Smooth muscle cell (in vitro differentiated cells): ENCODE measurements at regions not wholly inside any gene's neighbourhood (a gene's known extent, or its start where the extent isn't known, plus 50 kb on each side); places are given as distances from the start of the nearest gene placed in this dataset.

Experiments used
- DNase-seq: peaks from one replicate; lab custom pipeline; 2025; ENCODE audit not compliant: unreplicated experiment; lab: John Stamatoyannopoulos, UW
- H2AFZ ChIP-seq: fragments of 200-600 bp; sonication (generic); 2 replicates; pipeline ENCODE4 v1.6.0; 2016; ENCODE audit warnings: antibody characterized with exemption, low read depth, mild to moderate bottlenecking
- H3F3A ChIP-seq: fragments of 200-600 bp; sonication (generic); 2 replicates; pipeline ENCODE4 v1.6.0; 2017; ENCODE audit warnings: antibody characterized with exemption, low read depth
- H3K27ac ChIP-seq: fragments of 200-600 bp; sonication (generic); 2 replicates; pipeline ENCODE4 v1.5.1; 2016; ENCODE audit warnings: low read depth, mild to moderate bottlenecking
- H3K27me3 ChIP-seq: fragments of 200-600 bp; sonication (generic); 2 replicates; pipeline ENCODE4 v1.6.1; 2016; ENCODE audit warnings: low read depth, mild to moderate bottlenecking
- H3K36me3 ChIP-seq: fragments of 200-600 bp; sonication (generic); 2 replicates; pipeline ENCODE4 v1.5.1; 2016; ENCODE audit warnings: low read depth
- H3K4me1 ChIP-seq: fragments of 200-600 bp; sonication (generic); 2 replicates; pipeline ENCODE4 v1.5.1; 2016; ENCODE audit warnings: low read depth
- H3K4me2 ChIP-seq: fragments of 200-600 bp; sonication (generic); 2 replicates; pipeline ENCODE4 v1.6.0; 2016; ENCODE audit warnings: mild to moderate bottlenecking
- H3K4me3 ChIP-seq: fragments of 200-600 bp; sonication (generic); 2 replicates; pipeline ENCODE4 v1.5.1; 2016; ENCODE audit warnings: mild to moderate bottlenecking
- H3K79me2 ChIP-seq: fragments of 200-600 bp; sonication (generic); 2 replicates; pipeline ENCODE4 v1.6.0; 2016; ENCODE audit warnings: low read depth, mild to moderate bottlenecking
- H3K9ac ChIP-seq: fragments of 200-600 bp; sonication (generic); 2 replicates; pipeline ENCODE4 v1.6.0; 2016; ENCODE audit warnings: low read depth
- H3K9me3 ChIP-seq: fragments of 200-600 bp; sonication (generic); replicated peaks from 2 replicates; pipeline ENCODE4 v1.5.1; 2016; ENCODE audit warnings: low read depth
- H4K20me1 ChIP-seq: fragments of 200-600 bp; sonication (generic); 2 replicates; pipeline ENCODE4 v1.6.0; 2016; ENCODE audit warnings: low read depth
- CTCF ChIP-seq: fragments of 200-600 bp; sonication (generic); IDR thresholded peaks from 2 replicates; pipeline ENCODE4 v1.5.1; 2017; ENCODE audit warnings: borderline replicate concordance, mild to moderate bottlenecking, antibody characterized with exemption; ENCODE audit not compliant: insufficient read depth, poor library complexity, severe bottlenecking
- WGBS: methylation state at CpG from one replicate; pipeline ENCODE4 v1.1.7; 2016; ENCODE audit warnings: low lambda C conversion rate; 5-methylcytosine and 5-hydroxymethylcytosine counted together

GRCh38 chr5:30117135-30117534 lies 1076.4 kb upstream of the CDH6 start:
- Histone ChIP-seq H3K4me3 (no peak overlapping the region), H3K9me3 (no peaks in the 10 kb centered on the region), H3K9ac (no peak overlapping the region), H3F3A (no peaks in the 10 kb centered on the region), H2AFZ (no peak overlapping the region), H3K4me1 (no peaks in the 10 kb centered on the region), H3K27ac (no peak overlapping the region), H3K36me3 (no peaks in the 10 kb centered on the region), H3K27me3 (no peaks in the 10 kb centered on the region), H4K20me1 (no peaks in the 10 kb centered on the region), H3K4me2 (no peak overlapping the region), H3K79me2 (no peaks in the 10 kb centered on the region)
- TF ChIP-seq CTCF: no peak
- no peak for DNase-seq

- Histone ChIP-seq H3K27ac (no peak overlapping the region), H3K27me3 (no peaks in the 10 kb centered on the region), H3K4me1 (no peaks in the 10 kb centered on the region), H3K9me3 (no peaks in the 10 kb centered on the region), H3F3A (no peaks in the 10 kb centered on the region), H2AFZ (no peak overlapping the region), H3K36me3 (no peaks in the 10 kb centered on the region), H4K20me1 (no peaks in the 10 kb centered on the region), H3K4me2 (no peak overlapping the region), H3K4me3 (no peak overlapping the region), H3K9ac (no peak overlapping the region), H3K79me2 (no peaks in the 10 kb centered on the region)
- 92% methylated on average over 4 of the region's 4 CpGs for WGBS
- no peak for DNase-seq
- TF ChIP-seq CTCF: no peak
These were observed 1079.9 kb upstream of the CDH6 start for GRCh38 chr5:30113542-30113941.

- H4K20me1 ChIP-seq: no peaks in the 10 kb centered on the region
- no peak overlapping the region for H2AFZ ChIP-seq
- no peak overlapping the region for H3K27ac ChIP-seq
- DNase-seq: no peak
- WGBS: 64% methylated on average over 2 of the region's 2 CpGs
- H3K9ac ChIP-seq: no peak overlapping the region
- no peaks in the 10 kb centered on the region for H3K36me3 ChIP-seq
- no peak for TF ChIP-seq CTCF
- no peaks in the 10 kb centered on the region for H3K9me3 ChIP-seq
- no peaks in the 10 kb centered on the region for H3F3A ChIP-seq
- no peaks in the 10 kb centered on the region for H3K27me3 ChIP-seq
- H3K79me2 ChIP-seq: no peaks in the 10 kb centered on the region
- H3K4me3 ChIP-seq: no peak overlapping the region
- H3K4me2 ChIP-seq: no peak overlapping the region
- no peaks in the 10 kb centered on the region for H3K4me1 ChIP-seq
These were observed 1080.6 kb upstream of the CDH6 start for GRCh38 chr5:30112867-30113266.

GRCh38 chr5:30108051-30108450 lies 1085.4 kb upstream of the CDH6 start:
- 66% methylated on average over 2 of the region's 2 CpGs for WGBS
- Histone ChIP-seq H3K4me2 (no peak overlapping the region), H3F3A (no peaks in the 10 kb centered on the region), H3K4me1 (no peaks in the 10 kb centered on the region), H3K36me3 (no peaks in the 10 kb centered on the region), H3K79me2 (no peaks in the 10 kb centered on the region), H3K9me3 (no peaks in the 10 kb centered on the region), H2AFZ (no peak overlapping the region), H4K20me1 (no peaks in the 10 kb centered on the region), H3K4me3 (no peak overlapping the region), H3K9ac (no peak overlapping the region), H3K27ac (no peak overlapping the region), H3K27me3 (no peaks in the 10 kb centered on the region)
- DNase-seq: no peak
- no peak for TF ChIP-seq CTCF
